Mesenchymal stem cell (in vitro differentiated cells and primary cell): ENCODE measurements at regions not wholly inside any gene's neighbourhood (a gene's known extent, or its start where the extent isn't known, plus 50 kb on each side); places are given as distances from the start of the nearest gene placed in this dataset.
A peak's percentile ranks its signal among the peaks of the same experiment; 100 is the strongest.

ENCODE experiments used
- DNase-seq: peaks from one replicate; pipeline ENCODE4 v3.0.0-alpha.2; 2013
- H2AFZ ChIP-seq: one replicate; pipeline ENCODE4 v1.6.1; 2013; ENCODE audit warnings: low read depth, mild to moderate bottlenecking, control low read depth, inconsistent platforms, low read length, moderate library complexity
- H2AK5ac ChIP-seq: 2 replicates; pipeline ENCODE4 v1.6.1; 2013; ENCODE audit warnings: low read length, moderate library complexity, mild to moderate bottlenecking, inconsistent platforms; ENCODE audit not compliant: severe bottlenecking
- H2BK120ac ChIP-seq: one replicate; pipeline ENCODE4 v1.6.1; 2013; ENCODE audit warnings: low read depth, mild to moderate bottlenecking, inconsistent platforms, low read length, moderate library complexity
- H2BK12ac ChIP-seq, 2 experiments: one replicate each; pipeline ENCODE4 v1.6.1; 2013; ENCODE audit warnings: inconsistent platforms in 2 of 2, low read length in 2 of 2, mild to moderate bottlenecking in 2 of 2, moderate library complexity in 2 of 2, control low read depth in 1 of 2
- H2BK15ac ChIP-seq: one replicate; pipeline ENCODE4 v1.6.1; 2013; ENCODE audit warnings: mild to moderate bottlenecking, low read depth, inconsistent platforms; ENCODE audit not compliant: poor library complexity, severe bottlenecking
- H2BK5ac ChIP-seq: 2 replicates; pipeline ENCODE4 v1.6.1; 2013; ENCODE audit warnings: low read depth, mild to moderate bottlenecking, low read length, control low read depth, inconsistent platforms; ENCODE audit not compliant: poor library complexity, severe bottlenecking
- H3K14ac ChIP-seq, 2 experiments: one replicate each; pipeline ENCODE4 v1.6.1; 2013; ENCODE audit warnings: inconsistent platforms in 2 of 2, low read length in 2 of 2, control low read depth in 1 of 2, mild to moderate bottlenecking in 1 of 2, moderate library complexity in 1 of 2
- H3K18ac ChIP-seq, 2 experiments: one replicate each; pipeline ENCODE4 v1.6.1; 2013; ENCODE audit warnings: inconsistent platforms in 2 of 2, low read length in 2 of 2, control low read depth in 1 of 2, low read depth in 1 of 2, mild to moderate bottlenecking in 1 of 2
- H3K23ac ChIP-seq, 2 experiments: one replicate each; pipeline ENCODE4 v1.6.1; 2013; ENCODE audit warnings: inconsistent platforms in 2 of 2, low read length in 2 of 2, mild to moderate bottlenecking in 2 of 2, moderate library complexity in 2 of 2, control low read depth in 1 of 2
- H3K27ac ChIP-seq: 2 replicates; pipeline ENCODE4 v1.5.1; 2013; ENCODE audit warnings: mild to moderate bottlenecking, moderate library complexity, low read length, control low read depth, inconsistent platforms; ENCODE audit not compliant: poor library complexity, severe bottlenecking
- H3K27me3 ChIP-seq, 2 experiments: 2 replicates each; pipeline versions ENCODE4 v1.6.1 to v1.7.0; 2013; ENCODE audit warnings: low read length in 2 of 2, mild to moderate bottlenecking in 2 of 2, moderate library complexity in 2 of 2, control low read depth in 1 of 2, inconsistent platforms in 1 of 2; ENCODE audit not compliant: control insufficient read depth in 1 of 2, insufficient read depth in 1 of 2
- H3K36me3 ChIP-seq, 2 experiments: 2 replicates each; pipeline versions ENCODE4 v1.6.1 to v1.7.0; 2013; ENCODE audit warnings: low read length in 2 of 2, control low read depth in 1 of 2, inconsistent platforms in 1 of 2, low read depth in 1 of 2, mild to moderate bottlenecking in 1 of 2; ENCODE audit not compliant: insufficient read depth in 2 of 2, control insufficient read depth in 1 of 2
- H3K4ac ChIP-seq, 2 experiments: one replicate each; pipeline ENCODE4 v1.6.1; 2013; ENCODE audit warnings: inconsistent platforms in 2 of 2, low read length in 2 of 2, mild to moderate bottlenecking in 2 of 2, moderate library complexity in 2 of 2, control low read depth in 1 of 2, low read depth in 1 of 2
- H3K4me1 ChIP-seq: 2 replicates; pipeline ENCODE4 v1.6.1; 2013; ENCODE audit warnings: low read depth, low read length, control low read depth; ENCODE audit not compliant: control insufficient read depth, insufficient read depth
- H3K4me2 ChIP-seq: 2 replicates; pipeline ENCODE4 v1.6.1; 2013; ENCODE audit warnings: low read length, mild to moderate bottlenecking, inconsistent platforms; ENCODE audit not compliant: poor library complexity, severe bottlenecking
- H3K4me3 ChIP-seq, 2 experiments: 2 replicates each; pipeline versions ENCODE4 v1.5.1 to v1.7.0; 2013; ENCODE audit warnings: low read length in 2 of 2, mild to moderate bottlenecking in 2 of 2, control low read depth in 1 of 2, low read depth in 1 of 2; ENCODE audit not compliant: insufficient read depth in 1 of 2
- H3K79me1 ChIP-seq: replicated peaks from 2 replicates; pipeline ENCODE4 v1.6.1; 2013; ENCODE audit warnings: mild to moderate bottlenecking, control low read depth, low read length, inconsistent platforms; ENCODE audit not compliant: poor library complexity, severe bottlenecking
- H3K9ac ChIP-seq: 2 replicates; pipeline ENCODE4 v1.7.0; 2013; ENCODE audit warnings: mild to moderate bottlenecking, low read length, moderate library complexity
- H3K9me3 ChIP-seq: 2 replicates; pipeline ENCODE4 v1.7.0; 2013; ENCODE audit warnings: mild to moderate bottlenecking, low read length; ENCODE audit not compliant: control insufficient read depth
- H4K8ac ChIP-seq: one replicate; pipeline ENCODE4 v1.6.1; 2013; ENCODE audit warnings: inconsistent platforms, mild to moderate bottlenecking, low read length, moderate library complexity
- H4K91ac ChIP-seq: one replicate; pipeline ENCODE4 v1.6.1; 2013; ENCODE audit warnings: mild to moderate bottlenecking, low read length, inconsistent platforms
- WGBS: methylation state at CpG from one replicate; pipeline ENCODE4 v1.1.7; 2013; ENCODE audit warnings: mixed read lengths; 5-methylcytosine and 5-hydroxymethylcytosine counted together

- peaks cover 5% of the 10 kb centered on the region for H3K9me3 ChIP-seq
- H3K27ac ChIP-seq: no peak overlapping the region
- H3K36me3 ChIP-seq: no peaks in the 10 kb centered on the region
- 88% methylated on average over 23 of the region's 23 CpGs for WGBS
- no peak overlapping the region for H2BK5ac ChIP-seq
- no peak overlapping the region for H2BK120ac ChIP-seq
- no peak overlapping the region for H2BK15ac ChIP-seq
- no peak overlapping the region for H3K23ac ChIP-seq
- no peak overlapping the region for H2AFZ ChIP-seq
- no peak overlapping the region for H3K14ac ChIP-seq
- H3K9ac ChIP-seq: no peak overlapping the region
- no peak overlapping the region for H3K18ac ChIP-seq
- no peak overlapping the region for H2BK12ac ChIP-seq
- no peak overlapping the region for H2AK5ac ChIP-seq
- H3K4me2 ChIP-seq: no peak overlapping the region
- no peak overlapping the region for H3K4me3 ChIP-seq
- no peaks in the 10 kb centered on the region for H3K27me3 ChIP-seq
- no peaks in the 10 kb centered on the region for H3K79me1 ChIP-seq
- H3K4me1 ChIP-seq: peaks cover 8% of the 10 kb centered on the region
- no peak overlapping the region for H4K91ac ChIP-seq
- H4K8ac ChIP-seq: no peak overlapping the region
- no peak overlapping the region for H3K4ac ChIP-seq
- no peak for DNase-seq
Measured at GRCh38 chr22:49517667-49518185, 309.9 kb downstream of the BRD1 start.

- Histone ChIP-seq H3K23ac (no peak overlapping the region), H4K8ac (no peak overlapping the region), H3K27me3 (no peaks in the 10 kb centered on the region), H2BK15ac (no peak overlapping the region), H3K79me1 (no peaks in the 10 kb centered on the region), H2BK12ac (no peak overlapping the region), H3K36me3 (no peaks in the 10 kb centered on the region), H2BK5ac (no peak overlapping the region), H4K91ac (no peak overlapping the region), H3K4me1 (peaks cover 8% of the 10 kb centered on the region), H2BK120ac (no peak overlapping the region), H3K27ac (no peak overlapping the region), H3K14ac (no peak overlapping the region), H3K9ac (no peak overlapping the region), H3K9me3 (peaks cover 7% of the 10 kb centered on the region), H2AK5ac (no peak overlapping the region), H3K4ac (no peak overlapping the region), H3K4me2 (no peak overlapping the region), H3K4me3 (no peak overlapping the region), H3K18ac (no peak overlapping the region), H2AFZ (no peak overlapping the region)
- WGBS: 87% methylated on average over 16 of the region's 16 CpGs
- DNase-seq: no peak
Measured at GRCh38 chr22:49517211-49517610, 310.5 kb downstream of the BRD1 start.

GRCh38 chr22:49515475-49515874, 312.2 kb downstream of the BRD1 start:
- H3K9ac ChIP-seq: no peak overlapping the region
- no peak overlapping the region for H4K8ac ChIP-seq
- no peak overlapping the region for H3K27ac ChIP-seq
- H3K14ac ChIP-seq: no peak overlapping the region
- no peaks in the 10 kb centered on the region for H3K36me3 ChIP-seq
- H3K23ac ChIP-seq: no peak overlapping the region
- no peak overlapping the region for H3K4ac ChIP-seq
- no peak overlapping the region for H2BK5ac ChIP-seq
- DNase-seq: no peak
- H3K4me3 ChIP-seq: no peak overlapping the region
- H2AK5ac ChIP-seq: no peak overlapping the region
- H2BK15ac ChIP-seq: no peak overlapping the region
- H2BK12ac ChIP-seq: no peak overlapping the region
- WGBS: 78% methylated on average over 11 of the region's 11 CpGs
- H3K4me2 ChIP-seq: no peak overlapping the region
- no peaks in the 10 kb centered on the region for H3K79me1 ChIP-seq
- H3K4me1 ChIP-seq: peaks cover 8% of the 10 kb centered on the region
- no peak overlapping the region for H4K91ac ChIP-seq
- H3K18ac ChIP-seq: no peak overlapping the region
- H3K9me3 ChIP-seq: peaks cover 12% of the 10 kb centered on the region
- no peak overlapping the region for H2BK120ac ChIP-seq
- H3K27me3 ChIP-seq: no peaks in the 10 kb centered on the region
- no peak overlapping the region for H2AFZ ChIP-seq

GRCh38 chr22:49514641-49515040, 313.0 kb downstream of the BRD1 start:
- Histone ChIP-seq H2BK120ac (no peak overlapping the region), H3K79me1 (no peaks in the 10 kb centered on the region), H3K4me3 (no peak overlapping the region), H3K27ac (peak overlapping the region; percentile 19), H4K8ac (no peak overlapping the region), H4K91ac (no peak overlapping the region), H2BK12ac (no peak overlapping the region), H2AK5ac (no peak overlapping the region), H2BK15ac (no peak overlapping the region), H3K4me2 (no peak overlapping the region), H3K4me1 (peaks cover 8% of the 10 kb centered on the region), H3K14ac (no peak overlapping the region), H2AFZ (no peak overlapping the region), H3K27me3 (no peaks in the 10 kb centered on the region), H3K4ac (no peak overlapping the region), H3K9ac (no peak overlapping the region), H3K36me3 (no peaks in the 10 kb centered on the region), H2BK5ac (no peak overlapping the region), H3K23ac (no peak overlapping the region), H3K18ac (no peak overlapping the region), H3K9me3 (peaks cover 16% of the 10 kb centered on the region)
- no peak for DNase-seq
- 66% methylated on average over 10 of the region's 10 CpGs for WGBS
